CD14-positive monocyte (primary cell): ENCODE measurements at regions not wholly inside any gene's neighbourhood (a gene's known extent, or its start where the extent isn't known, plus 50 kb on each side); places are given as distances from the start of the nearest gene placed in this dataset.

Experiments
- DNase-seq, 3 donors: peaks; one replicate each; pipeline ENCODE4 v3.0.0-alpha.2; 2011 to 2022
- H2AFZ ChIP-seq: 2 replicates; pipeline ENCODE4 v1.6.0; 2012; ENCODE audit warnings: mild to moderate bottlenecking, low read depth, low read length, inconsistent platforms; ENCODE audit not compliant: insufficient read depth, poor library complexity, severe bottlenecking
- H3K27ac ChIP-seq, 2 donors: 1 replicate in 1 of 2; 2 replicates in 1 of 2; pipeline ENCODE4 v1.5.1; 2012 to 2013; ENCODE audit warnings: low read length in 2 of 2, control low read depth in 1 of 2, inconsistent platforms in 1 of 2, low read depth in 1 of 2, mild to moderate bottlenecking in 1 of 2
- H3K27me3 ChIP-seq, 2 donors: one replicate each; pipeline versions ENCODE4 v1.6.0 to v1.6.1; 2011 to 2013; ENCODE audit warnings: low read length in 2 of 2; ENCODE audit not compliant: control insufficient read depth in 2 of 2, insufficient read depth in 2 of 2
- H3K36me3 ChIP-seq, 2 donors: replicated peaks in 1 of 2; 1 replicate in 1 of 2; 2 replicates in 1 of 2; pipeline versions ENCODE4 v1.5.1 to v1.6.1; 2012 to 2013; ENCODE audit warnings: low read length in 2 of 2, control low read depth in 1 of 2, inconsistent platforms in 1 of 2, mild to moderate bottlenecking in 1 of 2; ENCODE audit not compliant: insufficient read depth in 2 of 2, control insufficient read depth in 1 of 2
- H3K4me1 ChIP-seq, 2 donors: 1 replicate in 1 of 2; 2 replicates in 1 of 2; pipeline versions ENCODE4 v1.5.1 to v1.6.1; 2012 to 2013; ENCODE audit warnings: low read length in 2 of 2, control low read depth in 1 of 2, inconsistent platforms in 1 of 2, mild to moderate bottlenecking in 1 of 2, moderate library complexity in 1 of 2; ENCODE audit not compliant: insufficient read depth in 2 of 2, control insufficient read depth in 1 of 2
- H3K4me2 ChIP-seq: replicated peaks from 2 replicates; pipeline ENCODE3; 2012; ENCODE audit warnings: low read length, moderate library complexity, mild to moderate bottlenecking; ENCODE audit not compliant: poor library complexity, severe bottlenecking; ENCODE audit errors: extremely low read depth
- H3K4me3 ChIP-seq, 3 experiments: fragments of 200-600 bp in 1 of 3; sonication (generic) in 1 of 3; replicated peaks in 1 of 3; 1 replicate in 2 of 3; 2 replicates in 1 of 3; pipeline ENCODE4 v1.5.1; 2011 to 2013; ENCODE audit warnings: low read length in 3 of 3, mild to moderate bottlenecking in 3 of 3, control low read depth in 2 of 3, low read depth in 2 of 3, inconsistent platforms in 1 of 3, moderate library complexity in 1 of 3
- H3K79me2 ChIP-seq: 2 replicates; pipeline ENCODE4 v1.6.0; 2012; ENCODE audit warnings: mild to moderate bottlenecking, control low read depth, inconsistent platforms, low read length, moderate library complexity; ENCODE audit not compliant: insufficient read depth
- H3K9ac ChIP-seq: 2 replicates; pipeline ENCODE4 v1.6.0; 2017; ENCODE audit warnings: low read length, mild to moderate bottlenecking; ENCODE audit not compliant: insufficient read depth, poor library complexity, severe bottlenecking
- H3K9me3 ChIP-seq, 2 donors: replicated peaks in 1 of 2; 1 replicate in 1 of 2; 2 replicates in 1 of 2; pipeline versions ENCODE4 v1.5.1 to v1.6.1; 2012 to 2013; ENCODE audit warnings: low read length in 2 of 2, control low read depth in 1 of 2; ENCODE audit not compliant: control insufficient read depth in 1 of 2, insufficient read depth in 1 of 2
- H4K20me1 ChIP-seq: 2 replicates; pipeline ENCODE4 v1.6.0; 2012; ENCODE audit warnings: mild to moderate bottlenecking, low read length, control low read depth, moderate library complexity; ENCODE audit not compliant: insufficient read depth
- H3K27ac Mint-ChIP-seq, 7 donors: one replicate each; pipeline ENCODE4 v1.8.0; 2020; ENCODE audit warnings: mild to moderate bottlenecking in 7 of 7, mixed read lengths in 7 of 7, moderate library complexity in 6 of 7, inconsistent platforms in 2 of 7
- H3K27me3 Mint-ChIP-seq, 3 donors: one replicate each; pipeline ENCODE4 v1.8.0; 2021 to 2022; ENCODE audit warnings: low read depth in 3 of 3, mild to moderate bottlenecking in 3 of 3, mixed read lengths in 3 of 3, moderate library complexity in 3 of 3, inconsistent platforms in 1 of 3
- H3K36me3 Mint-ChIP-seq, 2 donors: one replicate each; pipeline ENCODE4 v1.8.0; 2020; ENCODE audit warnings: mixed read lengths in 2 of 2, inconsistent platforms in 1 of 2, mild to moderate bottlenecking in 1 of 2
- H3K4me1 Mint-ChIP-seq: one replicate; pipeline ENCODE4 v1.8.0; 2020; ENCODE audit warnings: mild to moderate bottlenecking, mixed read lengths
- H3K4me3 Mint-ChIP-seq, 2 donors: one replicate each; pipeline ENCODE4 v1.8.0; 2020; ENCODE audit warnings: mild to moderate bottlenecking in 2 of 2, mixed read lengths in 2 of 2, moderate library complexity in 1 of 2
- H3K9me3 Mint-ChIP-seq, 7 donors: one replicate each; pipeline ENCODE4 v1.8.0; 2020 to 2022; ENCODE audit warnings: mixed read lengths in 7 of 7, mild to moderate bottlenecking in 6 of 7, moderate library complexity in 6 of 7, inconsistent platforms in 2 of 7
- CTCF ChIP-seq: fragments of 200-600 bp; IDR thresholded peaks from one replicate; pipeline ENCODE4 v1.8.0; 2022; ENCODE audit warnings: antibody characterized with exemption, mild to moderate bottlenecking
- WGBS: methylation state at CpG from one replicate; pipeline ENCODE4 v1.1.5; 2013; ENCODE audit warnings: missing lambda C conversion rate; ENCODE audit not compliant: insufficient coverage; 5-methylcytosine and 5-hydroxymethylcytosine counted together
- intact Hi-C, 2 donors: fragments of 100-400 bp; cut with micrococcal nuclease; formaldehyde crosslinking; loops; one replicate each; pipeline versions ENCODE4 v1.15.0 to v1.15.1; 2023

- peaks cover 5% of the 10 kb centered on the region for H3K4me1 Mint-ChIP-seq
- TF ChIP-seq CTCF = no peak
- H3K4me1 ChIP-seq = no peaks in the 10 kb centered on the region
- no peak overlapping the region for H3K4me3 Mint-ChIP-seq
- H3K9me3 ChIP-seq = no peaks in the 10 kb centered on the region
- H3K9ac ChIP-seq = no peak overlapping the region
- peaks cover 10 to 31% (median 12%) of the 10 kb centered on the region in 3 donors for H3K27me3 Mint-ChIP-seq
- H3K79me2 ChIP-seq = no peaks in the 10 kb centered on the region
- no peak overlapping the region for H3K27ac Mint-ChIP-seq
- H4K20me1 ChIP-seq = no peaks in the 10 kb centered on the region
- H2AFZ ChIP-seq = no peak overlapping the region
- DNase-seq = no peak
- H3K36me3 Mint-ChIP-seq = no peaks in the 10 kb centered on the region
- peaks cover 0 to 3% (median 0%) of the 10 kb centered on the region in 7 donors for H3K9me3 Mint-ChIP-seq
- intact Hi-C loops = no loop called here
- no CpG with 5 or more reads among the region's 2 CpGs for WGBS
- no peak overlapping the region for H3K4me3 ChIP-seq
- no peak overlapping the region for H3K27ac ChIP-seq
- no peaks in the 10 kb centered on the region for H3K27me3 ChIP-seq
- no peak overlapping the region for H3K4me2 ChIP-seq
- no peaks in the 10 kb centered on the region for H3K36me3 ChIP-seq
Observed at GRCh38 chr1:36717431-36717830, 234.7 kb upstream of the CSF3R start.

- intact Hi-C loops = no loop called here
- H3K9me3 ChIP-seq = no peaks in the 10 kb centered on the region
- H3K4me3 ChIP-seq = no peak overlapping the region
- H3K27me3 ChIP-seq = peaks cover 6 to 10% of the 10 kb centered on the region in 2 donors
- Mint-ChIP-seq H3K36me3 (no peaks in the 10 kb centered on the region), H3K9me3 (peaks cover 0 to 4% (median 0%) of the 10 kb centered on the region in 7 donors), H3K4me1 (peaks cover 5% of the 10 kb centered on the region), H3K4me3 (no peak overlapping the region), H3K27me3 (peaks cover 15 to 32% (median 21%) of the 10 kb centered on the region in 3 donors), H3K27ac (no peak overlapping the region)
- no peaks in the 10 kb centered on the region for H4K20me1 ChIP-seq
- H3K9ac ChIP-seq = no peak overlapping the region
- no peaks in the 10 kb centered on the region for H3K79me2 ChIP-seq
- no peaks in the 10 kb centered on the region for H3K4me1 ChIP-seq
- H3K36me3 ChIP-seq = no peaks in the 10 kb centered on the region
- no peak overlapping the region for H2AFZ ChIP-seq
- no peak for DNase-seq
- no peak overlapping the region for H3K27ac ChIP-seq
- 93% methylated on average over 2 of the region's 2 CpGs for WGBS
- TF ChIP-seq CTCF = no peak
- no peak overlapping the region for H3K4me2 ChIP-seq
Observed at GRCh38 chr1:36715797-36716196, 233.1 kb upstream of the CSF3R start.
